ENCODE measurements at regions not wholly inside any gene's neighbourhood (a gene's known extent, or its start where the extent isn't known, plus 50 kb on each side); places are given as distances from the start of the nearest gene placed in this dataset.

DNA sequence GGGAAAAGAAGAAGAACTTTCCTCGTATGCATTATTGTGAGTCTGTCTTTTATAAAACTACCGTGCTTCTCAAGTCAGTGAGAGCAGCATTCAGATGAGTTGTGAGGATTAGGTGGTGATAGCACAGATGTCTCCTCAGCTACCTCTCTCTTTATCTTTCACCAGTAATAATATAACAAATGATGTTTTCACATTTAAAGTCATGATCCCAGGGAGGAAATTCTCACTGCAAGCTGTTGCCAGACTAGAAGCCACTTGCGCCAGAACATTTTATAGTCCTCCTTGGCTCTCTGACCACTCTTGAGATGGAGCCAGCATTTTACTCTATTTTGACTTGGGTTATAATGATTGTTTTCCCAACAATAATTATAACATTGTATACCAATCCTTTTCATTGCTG, 443.1 kb downstream of the AEBP2 start:
- TF ChIP-seq, protein P1, sequence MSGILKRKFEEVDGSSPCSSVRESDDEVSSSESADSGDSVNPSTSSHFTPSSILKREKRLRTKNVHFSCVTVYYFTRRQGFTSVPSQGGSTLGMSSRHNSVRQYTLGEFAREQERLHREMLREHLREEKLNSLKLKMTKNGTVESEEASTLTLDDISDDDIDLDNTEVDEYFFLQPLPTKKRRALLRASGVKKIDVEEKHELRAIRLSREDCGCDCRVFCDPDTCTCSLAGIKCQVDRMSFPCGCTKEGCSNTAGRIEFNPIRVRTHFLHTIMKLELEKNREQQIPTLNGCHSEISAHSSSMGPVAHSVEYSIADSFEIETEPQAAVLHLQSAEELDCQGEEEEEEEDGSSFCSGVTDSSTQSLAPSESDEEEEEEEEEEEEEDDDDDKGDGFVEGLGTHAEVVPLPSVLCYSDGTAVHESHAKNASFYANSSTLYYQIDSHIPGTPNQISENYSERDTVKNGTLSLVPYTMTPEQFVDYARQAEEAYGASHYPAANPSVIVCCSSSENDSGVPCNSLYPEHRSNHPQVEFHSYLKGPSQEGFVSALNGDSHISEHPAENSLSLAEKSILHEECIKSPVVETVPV (CRISPR knock-in tag; IDR thresholded peaks at IDR 0.05) = no peak
- TF ChIP-seq ARNTL (CRISPR knock-in tag; IDR thresholded peaks at IDR 0.05; ENCODE audit: borderline replicate concordance, low read depth) (no peak), ISL1 (CRISPR knock-in tag; IDR thresholded peaks at IDR 0.05) (no peak), ZNF8 (CRISPR knock-in tag; IDR thresholded peaks at IDR 0.05) (no peak), BACH2 (CRISPR knock-in tag; IDR thresholded peaks at IDR 0.05; ENCODE audit: borderline replicate concordance) (no peak), ZNF565 (CRISPR knock-in tag; conservative IDR thresholded peaks at IDR 0.05; ENCODE audit: low read depth) (no peak), ZNF70 (CRISPR knock-in tag; IDR thresholded peaks at IDR 0.05) (no peak), GLIS3 (CRISPR knock-in tag; IDR thresholded peaks at IDR 0.05) (no peak), CSDC2 (CRISPR knock-in tag; IDR thresholded peaks at IDR 0.05) (no peak), OSR1 (CRISPR knock-in tag; IDR thresholded peaks at IDR 0.05) (no peak), RARB (CRISPR knock-in tag; IDR thresholded peaks at IDR 0.05) (no peak), PPARA (CRISPR knock-in tag; IDR thresholded peaks at IDR 0.05; ENCODE audit: borderline replicate concordance) (no peak)
- TF ChIP-seq, protein P2, sequence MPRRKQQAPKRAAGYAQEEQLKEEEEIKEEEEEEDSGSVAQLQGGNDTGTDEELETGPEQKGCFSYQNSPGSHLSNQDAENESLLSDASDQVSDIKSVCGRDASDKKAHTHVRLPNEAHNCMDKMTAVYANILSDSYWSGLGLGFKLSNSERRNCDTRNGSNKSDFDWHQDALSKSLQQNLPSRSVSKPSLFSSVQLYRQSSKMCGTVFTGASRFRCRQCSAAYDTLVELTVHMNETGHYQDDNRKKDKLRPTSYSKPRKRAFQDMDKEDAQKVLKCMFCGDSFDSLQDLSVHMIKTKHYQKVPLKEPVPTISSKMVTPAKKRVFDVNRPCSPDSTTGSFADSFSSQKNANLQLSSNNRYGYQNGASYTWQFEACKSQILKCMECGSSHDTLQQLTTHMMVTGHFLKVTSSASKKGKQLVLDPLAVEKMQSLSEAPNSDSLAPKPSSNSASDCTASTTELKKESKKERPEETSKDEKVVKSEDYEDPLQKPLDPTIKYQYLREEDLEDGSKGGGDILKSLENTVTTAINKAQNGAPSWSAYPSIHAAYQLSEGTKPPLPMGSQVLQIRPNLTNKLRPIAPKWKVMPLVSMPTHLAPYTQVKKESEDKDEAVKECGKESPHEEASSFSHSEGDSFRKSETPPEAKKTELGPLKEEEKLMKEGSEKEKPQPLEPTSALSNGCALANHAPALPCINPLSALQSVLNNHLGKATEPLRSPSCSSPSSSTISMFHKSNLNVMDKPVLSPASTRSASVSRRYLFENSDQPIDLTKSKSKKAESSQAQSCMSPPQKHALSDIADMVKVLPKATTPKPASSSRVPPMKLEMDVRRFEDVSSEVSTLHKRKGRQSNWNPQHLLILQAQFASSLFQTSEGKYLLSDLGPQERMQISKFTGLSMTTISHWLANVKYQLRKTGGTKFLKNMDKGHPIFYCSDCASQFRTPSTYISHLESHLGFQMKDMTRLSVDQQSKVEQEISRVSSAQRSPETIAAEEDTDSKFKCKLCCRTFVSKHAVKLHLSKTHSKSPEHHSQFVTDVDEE (CRISPR knock-in tag; IDR thresholded peaks at IDR 0.05) = no peak
- TF ChIP-seq, protein P3, sequence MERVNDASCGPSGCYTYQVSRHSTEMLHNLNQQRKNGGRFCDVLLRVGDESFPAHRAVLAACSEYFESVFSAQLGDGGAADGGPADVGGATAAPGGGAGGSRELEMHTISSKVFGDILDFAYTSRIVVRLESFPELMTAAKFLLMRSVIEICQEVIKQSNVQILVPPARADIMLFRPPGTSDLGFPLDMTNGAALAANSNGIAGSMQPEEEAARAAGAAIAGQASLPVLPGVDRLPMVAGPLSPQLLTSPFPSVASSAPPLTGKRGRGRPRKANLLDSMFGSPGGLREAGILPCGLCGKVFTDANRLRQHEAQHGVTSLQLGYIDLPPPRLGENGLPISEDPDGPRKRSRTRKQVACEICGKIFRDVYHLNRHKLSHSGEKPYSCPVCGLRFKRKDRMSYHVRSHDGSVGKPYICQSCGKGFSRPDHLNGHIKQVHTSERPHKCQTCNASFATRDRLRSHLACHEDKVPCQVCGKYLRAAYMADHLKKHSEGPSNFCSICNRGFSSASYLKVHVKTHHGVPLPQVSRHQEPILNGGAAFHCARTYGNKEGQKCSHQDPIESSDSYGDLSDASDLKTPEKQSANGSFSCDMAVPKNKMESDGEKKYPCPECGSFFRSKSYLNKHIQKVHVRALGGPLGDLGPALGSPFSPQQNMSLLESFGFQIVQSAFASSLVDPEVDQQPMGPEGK (CRISPR knock-in tag; IDR thresholded peaks at IDR 0.05; ENCODE audit: borderline replicate concordance) = no peak

Data from SK-N-SH treated with all-trans-retinoic acid at 6 μM for 48 hours (cell line).